K562 (cell line): ENCODE measurements at regions not wholly inside any gene's neighbourhood (a gene's known extent, or its start where the extent isn't known, plus 50 kb on each side); places are given as distances from the start of the nearest gene placed in this dataset.

Experiments
- ATAC-seq: fragments of 200-7000 bp; cut with Tn5 transposase; 3 replicates; pipeline ENCODE4 v1.9.1; 2020; ENCODE audit warnings: moderate library complexity
- BruUV-seq: library from RNA; stranded (reverse); fragments of 400-500 nt; replicated peaks from 2 replicates; lab custom pipeline; 2021; lab: Mats Ljungman, UMichigan
- CTCF ChIA-PET: fragments of 300-600 bp; formaldehyde crosslinking; extraction: SDS; loops from one replicate; lab custom pipeline; 2021; ENCODE audit warnings: low intra/inter-chr PET ratio; lab: Yijun Ruan, JAX
- POLR2A ChIA-PET: fragments of 300-600, 350-650 bp; sonication (Branson Sonifier 250); formaldehyde crosslinking; extraction: SDS; loops from one replicate; lab custom pipeline; 2021; ENCODE audit warnings: antibody characterized with exemption, inconsistent platforms; lab: Yijun Ruan, JAX
- DNase-seq, 4 experiments: peaks; one replicate each; pipeline versions ENCODE4 v3.0.0 to v3.0.0-alpha.2; 2011 to 2018; ENCODE audit warnings: low spot score in 3 of 4, mixed read lengths in 3 of 4; ENCODE audit errors: extremely low read depth in 1 of 4
- FAIRE-seq: peaks from 2 replicates; lab custom pipeline; 2011; peaks lifted over from hg19 to GRCh38; lab: Jason Lieb, UNC
- H2AFZ ChIP-seq: 2 replicates; pipeline ENCODE4 v1.6.0; 2011; ENCODE audit warnings: low read depth, low read length, control low read depth, inconsistent platforms
- H3K27ac ChIP-seq: fragments of 200-600 bp; 3 replicates; pipeline ENCODE4 v1.8.0; 2011; ENCODE audit warnings: low read depth, mild to moderate bottlenecking, control low read depth, inconsistent platforms, low read length, moderate library complexity, mixed read lengths; ENCODE audit errors: extremely low read depth
- H3K27me3 ChIP-seq, 2 experiments: fragments of 300-600 bp in 1 of 2; 2 replicates in 1 of 2; 3 replicates in 1 of 2; pipeline versions ENCODE4 v1.6.0 to v1.8.0; 2011; ENCODE audit warnings: inconsistent platforms in 2 of 2, low read length in 2 of 2, mild to moderate bottlenecking in 1 of 2, mixed read lengths in 1 of 2, moderate library complexity in 1 of 2; ENCODE audit not compliant: control insufficient read depth in 2 of 2, insufficient read depth in 2 of 2
- H3K36me3 ChIP-seq: fragments of 300-600 bp; 3 replicates; pipeline ENCODE4 v1.8.0; 2011; ENCODE audit warnings: mild to moderate bottlenecking, low read length, inconsistent platforms; ENCODE audit not compliant: control insufficient read depth, insufficient read depth
- H3K4me1 ChIP-seq, 2 experiments: fragments of 200-600 bp in 1 of 2; replicated peaks in 1 of 2; 2 replicates in 1 of 2; 3 replicates in 1 of 2; pipeline versions ENCODE4 v1.5.1 to v1.8.0; 2011; ENCODE audit warnings: inconsistent platforms in 2 of 2, low read length in 2 of 2, mild to moderate bottlenecking in 1 of 2, mixed read lengths in 1 of 2, moderate library complexity in 1 of 2; ENCODE audit not compliant: control insufficient read depth in 2 of 2, insufficient read depth in 2 of 2
- H3K4me2 ChIP-seq: 2 replicates; pipeline ENCODE4 v1.6.1; 2011; ENCODE audit warnings: low read length, control low read depth, inconsistent platforms, mixed read lengths; ENCODE audit not compliant: insufficient read depth
- H3K4me3 ChIP-seq: fragments of 200-600 bp; sonication (generic), shearing (Covaris generic); 2 replicates; pipeline ENCODE4 v1.5.1; 2016; ENCODE audit warnings: control low read depth, inconsistent platforms
- H3K79me2 ChIP-seq: fragments of 200-600 bp; 3 replicates; pipeline ENCODE4 v1.8.0; 2011; ENCODE audit warnings: low read length, inconsistent platforms; ENCODE audit not compliant: control insufficient read depth, insufficient read depth
- H3K9ac ChIP-seq, 2 experiments: 2 replicates each; pipeline versions ENCODE4 v1.6.0 to v1.6.1; 2011; ENCODE audit warnings: low read depth in 2 of 2, low read length in 2 of 2, control low read depth in 1 of 2, inconsistent platforms in 1 of 2, mild to moderate bottlenecking in 1 of 2, mixed read lengths in 1 of 2; ENCODE audit not compliant: insufficient read depth in 1 of 2
- H3K9me1 ChIP-seq: one replicate; pipeline ENCODE4 v1.6.0; 2011; ENCODE audit warnings: inconsistent platforms, mild to moderate bottlenecking, low read length, moderate library complexity; ENCODE audit not compliant: control insufficient read depth, insufficient read depth
- H3K9me3 ChIP-seq: replicated peaks from 2 replicates; pipeline ENCODE4 v1.5.1; 2011; ENCODE audit warnings: low read depth, low read length, inconsistent platforms; ENCODE audit not compliant: control insufficient read depth, insufficient read depth
- H4K20me1 ChIP-seq: replicated peaks from 2 replicates; pipeline ENCODE4 v1.6.1; 2011; ENCODE audit warnings: low read length, inconsistent platforms, mixed read lengths; ENCODE audit not compliant: control insufficient read depth, insufficient read depth
- BACH1 ChIP-seq: fragments of 200-800 bp; sonication (Bioruptor generic); IDR thresholded peaks from 2 replicates; pipeline ENCODE4 v1.6.1; 2016; ENCODE audit warnings: missing genetic modification characterization, missing compliant biosample characterization
- DMBX1 ChIP-seq: fragments of 250-450 bp; sonication (Bioruptor Pico); IDR thresholded peaks from 2 replicates; pipeline ENCODE4 v1.8.0; 2022; ENCODE audit warnings: inconsistent platforms, mild to moderate bottlenecking, moderate library complexity, borderline replicate concordance
- HDAC8 ChIP-seq: fragments of 450-650 bp; IDR thresholded peaks from 2 replicates; pipeline ENCODE4 v1.6.1; 2016; ENCODE audit warnings: mild to moderate bottlenecking, missing genetic modification characterization, moderate library complexity, missing compliant biosample characterization
- HINFP ChIP-seq: fragments of 450-650 bp; conservative IDR thresholded peaks from 2 replicates; pipeline ENCODE4 v1.6.1; 2016; ENCODE audit warnings: missing genetic modification characterization, low read depth, mild to moderate bottlenecking, control low read depth, missing compliant biosample characterization
- MCM5 ChIP-seq: fragments of 450-650 bp; IDR thresholded peaks from 2 replicates; pipeline ENCODE4 v1.6.1; 2016; ENCODE audit warnings: low read depth
- MCM7 ChIP-seq, 2 experiments: fragments of 450-650 bp; IDR thresholded peaks; 2 replicates each; pipeline ENCODE4 v1.6.1; 2016 to 2018
- PPARD ChIP-seq: fragments of 250-450 bp; sonication (Bioruptor Pico); IDR thresholded peaks from 2 replicates; pipeline ENCODE4 v1.8.0; 2022; ENCODE audit warnings: inconsistent platforms, mild to moderate bottlenecking, moderate library complexity
- RAD51 ChIP-seq: fragments of 450-650 bp; IDR thresholded peaks from 2 replicates; pipeline ENCODE4 v1.7.1; 2016; ENCODE audit warnings: low read depth, mild to moderate bottlenecking, borderline replicate concordance
- RBM25 ChIP-seq: fragments of 200-400 bp; formaldehyde crosslinking; IDR thresholded peaks from 2 replicates; pipeline ENCODE4 v1.6.1; 2018; ENCODE audit warnings: low read length, low read depth, moderate library complexity; ENCODE audit not compliant: severe bottlenecking
- SP2 ChIP-seq: IDR thresholded peaks from 2 replicates; pipeline ENCODE4 v1.6.1; 2011; ENCODE audit warnings: mild to moderate bottlenecking, low read depth, low read length, moderate library complexity; ENCODE audit not compliant: poor library complexity, severe bottlenecking; ENCODE audit errors: extremely low read depth
- SRSF7 ChIP-seq: fragments of 200-400 bp; formaldehyde crosslinking; optimal IDR thresholded peaks from 2 replicates; pipeline ENCODE3; 2017; ENCODE audit warnings: mild to moderate bottlenecking, low read depth, low read length
- TCF7 ChIP-seq: sonication (generic); IDR thresholded peaks from 2 replicates; pipeline ENCODE4 v1.6.1; 2016; ENCODE audit warnings: antibody characterized with exemption, borderline replicate concordance
- TFAM ChIP-seq: fragments of 250-450 bp; sonication (Bioruptor Pico); conservative IDR thresholded peaks from 2 replicates; pipeline ENCODE4 v1.5.0; 2021; ENCODE audit warnings: mild to moderate bottlenecking, moderate library complexity
- WHSC1 ChIP-seq: IDR thresholded peaks from one replicate; pipeline ENCODE4 v1.6.1; 2012; ENCODE audit warnings: low read length, control low read depth, inconsistent platforms
- ZBTB17 ChIP-seq: fragments of 450-650 bp; formaldehyde crosslinking; IDR thresholded peaks from 2 replicates; pipeline ENCODE4 v1.4.0; 2020; ENCODE audit warnings: mild to moderate bottlenecking
- ZBTB49 ChIP-seq: sonication (generic); formaldehyde crosslinking; IDR thresholded peaks from 2 replicates; pipeline ENCODE4 v1.8.0; 2022; ENCODE audit warnings: missing genetic modification reagents, mild to moderate bottlenecking, borderline replicate concordance
- ZNF41 ChIP-seq: fragments of 250-450 bp; sonication (Bioruptor Pico); conservative IDR thresholded peaks from 2 replicates; pipeline ENCODE4 v1.4.0; 2020; ENCODE audit warnings: mild to moderate bottlenecking
- ZNF717 ChIP-seq: fragments of 250-450 bp; sonication (Bioruptor Pico); IDR thresholded peaks from 2 replicates; pipeline ENCODE4 v1.5.0; 2021
- ZNF764 ChIP-seq: fragments of 250-450 bp; sonication (Bioruptor Pico); IDR thresholded peaks from 2 replicates; pipeline ENCODE4 v1.4.0; 2020; ENCODE audit warnings: low read depth, mild to moderate bottlenecking, moderate library complexity
- WGBS: fragments of 100-300 bp; shearing (Covaris generic); methylation state at CpG from one replicate; pipeline ENCODE4 v1.1.6; 2016; ENCODE audit warnings: low coverage, mixed read lengths; ENCODE audit not compliant: insufficient coverage; ENCODE audit errors: missing lambda C conversion rate; 5-methylcytosine and 5-hydroxymethylcytosine counted together
- in situ Hi-C: fragments of 300-500 bp; cut with MboI; formaldehyde crosslinking; loops from 4 replicates; pipeline ENCODE4 v1.15.0; 2018; ENCODE audit warnings: inconsistent platforms, mixed read lengths
- intact Hi-C: fragments of 100-400 bp; cut with micrococcal nuclease; formaldehyde crosslinking; loops from 2 replicates; pipeline ENCODE4 v1.14.2; 2022

GRCh38 chr7:84714765-84715164 is 472.1 kb downstream of the SEMA3D start (continued):
- no peak for TF ChIP-seq TFAM
- no peak for TF ChIP-seq RAD51
- TF ChIP-seq MCM7 (IDR thresholded peaks at IDR 0.05): no peak
- no peak for TF ChIP-seq HINFP (tag)
- TF ChIP-seq BACH1 (tag): no peak
- TF ChIP-seq ZNF717 (CRISPR knock-in tag): no peak
- TF ChIP-seq HDAC8: no peak
- TF ChIP-seq RBM25: no peak

DNA sequence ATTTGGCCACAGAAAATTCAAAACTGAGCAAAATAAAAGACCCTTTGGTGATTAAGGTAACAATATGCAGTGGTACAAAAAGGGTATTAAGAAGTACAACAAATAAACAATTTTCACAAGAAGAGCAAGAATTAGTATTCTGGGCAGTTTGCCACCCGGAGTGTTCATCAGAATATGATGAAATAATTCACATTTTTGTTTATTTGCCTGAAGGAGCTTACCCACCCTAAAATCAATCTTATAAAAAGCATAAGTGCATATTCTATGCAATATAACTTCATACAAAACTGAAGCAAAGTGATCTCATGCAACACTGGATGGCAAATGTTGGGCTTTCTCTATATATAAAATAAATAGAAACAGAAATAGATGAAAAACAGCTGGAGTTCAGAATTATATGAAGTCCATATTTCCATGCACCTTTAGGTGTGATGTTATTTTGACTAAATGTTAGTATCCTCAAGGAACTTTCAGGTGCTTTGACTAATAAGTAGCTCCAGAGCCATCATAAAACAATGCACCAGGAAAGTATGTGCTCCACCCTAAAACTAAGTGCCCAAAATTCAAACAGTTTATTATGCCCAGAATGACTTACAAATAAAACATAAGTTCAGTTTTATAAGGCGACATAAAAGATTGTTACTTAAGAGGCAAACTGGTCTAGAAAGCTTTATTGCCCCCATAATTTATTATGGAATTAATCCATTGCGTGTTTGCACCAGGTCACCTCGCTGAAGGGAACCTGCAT is 474.3 kb downstream of the SEMA3D start:
- Histone ChIP-seq H3K27ac (no peak overlapping the region), H4K20me1 (no peaks in the 10 kb centered on the region), H3K4me3 (no peak overlapping the region), H3K4me1 (no peaks in the 10 kb centered on the region), H3K4me2 (no peak overlapping the region), H2AFZ (no peak overlapping the region), H3K36me3 (no peaks in the 10 kb centered on the region), H3K27me3 (no peaks in the 10 kb centered on the region), H3K9me3 (no peaks in the 10 kb centered on the region), H3K9me1 (no peaks in the 10 kb centered on the region), H3K9ac (no peak overlapping the region), H3K79me2 (no peaks in the 10 kb centered on the region)
- intact Hi-C loops: no loop called here
- no peak for TF ChIP-seq ZBTB17 (CRISPR knock-in tag)
- TF ChIP-seq WHSC1: no peak
- no peak for TF ChIP-seq ZBTB49 (CRISPR knock-in tag)
- no peak for TF ChIP-seq ZNF764 (CRISPR knock-in tag)
- no peak for TF ChIP-seq SP2
- TF ChIP-seq DMBX1 (CRISPR knock-in tag): no peak
- TF ChIP-seq SRSF7: no peak
- no peak for TF ChIP-seq MCM5
- TF ChIP-seq PPARD (CRISPR knock-in tag): no peak
- no peak for TF ChIP-seq TCF7
- no peak for TF ChIP-seq ZNF41 (CRISPR knock-in tag)
- WGBS: 76% methylated on average over 4 of the region's 4 CpGs
- no peak for ATAC-seq
- in situ Hi-C loops: no loop called here
- CTCF ChIA-PET: no interaction called here
- no TSS peak for BruUV-seq
- no peak for DNase-seq
- POLR2A ChIA-PET: no interaction called here
- no peak for FAIRE-seq
